Type B pancreatic cell (in vitro differentiated cells): ENCODE measurements at regions not wholly inside any gene's neighbourhood (a gene's known extent, or its start where the extent isn't known, plus 50 kb on each side); places are given as distances from the start of the nearest gene placed in this dataset.

ENCODE experiments used
- DNase-seq: peaks from one replicate; pipeline ENCODE4 v3.0.0; 2021; ENCODE audit warnings: mixed read lengths; ENCODE audit not compliant: unreplicated experiment; ENCODE audit errors: extremely low spot score
- H3K27ac Mint-ChIP-seq: 2 replicates; pipeline ENCODE4 v1.8.0; 2021; ENCODE audit warnings: mild to moderate bottlenecking, mixed read lengths
- H3K27me3 Mint-ChIP-seq: 2 replicates; pipeline ENCODE4 v1.8.0; 2021; ENCODE audit warnings: mixed read lengths
- H3K36me3 Mint-ChIP-seq: 2 replicates; pipeline ENCODE4 v1.8.0; 2021; ENCODE audit warnings: mixed read lengths
- H3K4me1 Mint-ChIP-seq: one replicate; pipeline ENCODE4 v1.8.0; 2021; ENCODE audit warnings: mixed read lengths; ENCODE audit not compliant: unreplicated experiment
- H3K4me3 Mint-ChIP-seq: 2 replicates; pipeline ENCODE4 v1.8.0; 2021; ENCODE audit warnings: mild to moderate bottlenecking, mixed read lengths
- H3K9me3 Mint-ChIP-seq: 2 replicates; pipeline ENCODE4 v1.8.0; 2021; ENCODE audit warnings: mixed read lengths
- CTCF ChIP-seq: fragments of 200-600 bp; sonication (generic); conservative IDR thresholded peaks from 2 replicates; pipeline ENCODE4 v1.5.0; 2021; ENCODE audit warnings: antibody characterized with exemption, mild to moderate bottlenecking

- no peaks in the 10 kb centered on the region for H3K4me1 Mint-ChIP-seq
- no peak overlapping the region for H3K4me3 Mint-ChIP-seq
- H3K27ac Mint-ChIP-seq, result no peak overlapping the region
- H3K9me3 Mint-ChIP-seq, result no peaks in the 10 kb centered on the region
- no peak for DNase-seq
- no peak for TF ChIP-seq CTCF
- H3K27me3 Mint-ChIP-seq, result peaks cover 5% of the 10 kb centered on the region
- no peaks in the 10 kb centered on the region for H3K36me3 Mint-ChIP-seq
Observed at GRCh38 chrX:34576864-34577263, 80.2 kb downstream of the TMEM47 start.

- TF ChIP-seq CTCF, result no peak
- DNase-seq, result no peak
- Mint-ChIP-seq H3K27me3 (no peaks in the 10 kb centered on the region), H3K4me3 (no peak overlapping the region), H3K4me1 (no peaks in the 10 kb centered on the region), H3K9me3 (no peaks in the 10 kb centered on the region), H3K36me3 (no peaks in the 10 kb centered on the region), H3K27ac (no peak overlapping the region)
Observed at GRCh38 chrX:34565981-34566380, 91.1 kb downstream of the TMEM47 start.

- peaks cover 4% of the 10 kb centered on the region for H3K9me3 Mint-ChIP-seq
- no peaks in the 10 kb centered on the region for H3K36me3 Mint-ChIP-seq
- peaks cover 6% of the 10 kb centered on the region for H3K4me1 Mint-ChIP-seq
- no peak for TF ChIP-seq CTCF
- no peak for DNase-seq
- H3K27ac Mint-ChIP-seq, result no peak overlapping the region
- H3K4me3 Mint-ChIP-seq, result no peak overlapping the region
- no peaks in the 10 kb centered on the region for H3K27me3 Mint-ChIP-seq
Observed at GRCh38 chrX:34563804-34564203, 93.3 kb downstream of the TMEM47 start.

- Mint-ChIP-seq H3K4me1 (peaks cover 6% of the 10 kb centered on the region), H3K4me3 (no peak overlapping the region), H3K9me3 (peaks cover 4% of the 10 kb centered on the region), H3K27ac (no peak overlapping the region), H3K27me3 (no peaks in the 10 kb centered on the region), H3K36me3 (no peaks in the 10 kb centered on the region)
- no peak for TF ChIP-seq CTCF
- no peak for DNase-seq
Observed at GRCh38 chrX:34563061-34563460, 94.0 kb downstream of the TMEM47 start.

- H3K4me3 Mint-ChIP-seq, result no peak overlapping the region
- H3K9me3 Mint-ChIP-seq, result peaks cover 4% of the 10 kb centered on the region
- no peak for DNase-seq
- H3K4me1 Mint-ChIP-seq, result peaks cover 6% of the 10 kb centered on the region
- no peaks in the 10 kb centered on the region for H3K36me3 Mint-ChIP-seq
- no peak for TF ChIP-seq CTCF
- no peak overlapping the region for H3K27ac Mint-ChIP-seq
- H3K27me3 Mint-ChIP-seq, result no peaks in the 10 kb centered on the region
Observed at GRCh38 chrX:34562006-34562405, 95.1 kb downstream of the TMEM47 start.

- Mint-ChIP-seq H3K9me3 (peaks cover 4% of the 10 kb centered on the region), H3K4me3 (no peak overlapping the region), H3K27me3 (no peaks in the 10 kb centered on the region), H3K36me3 (no peaks in the 10 kb centered on the region), H3K27ac (no peak overlapping the region), H3K4me1 (peaks cover 6% of the 10 kb centered on the region)
- no peak for TF ChIP-seq CTCF
- no peak for DNase-seq
Observed at GRCh38 chrX:34560180-34560579, 96.9 kb downstream of the TMEM47 start.
